ENCODE measurements at regions not wholly inside any gene's neighbourhood (a gene's known extent, or its start where the extent isn't known, plus 50 kb on each side); places are given as distances from the start of the nearest gene placed in this dataset.

- TF ChIP-seq POLR2AphosphoS5 (IDR thresholded peaks at IDR 0.05; ENCODE audit: low read depth, low read length): no peak
- no peak for TF ChIP-seq ZNF552 (CRISPR knock-in tag; IDR thresholded peaks at IDR 0.05; ENCODE audit: borderline replicate concordance)
- TF ChIP-seq USF2 (IDR thresholded peaks at IDR 0.05; ENCODE audit: low read depth, low read length): no peak
- no peak for TF ChIP-seq USF2 (CRISPR knock-in tag; IDR thresholded peaks at IDR 0.05; ENCODE audit: borderline replicate concordance)
- no peak for TF ChIP-seq ESRRA (CRISPR knock-in tag; IDR thresholded peaks at IDR 0.05; ENCODE audit: low read depth)
- no peak for TF ChIP-seq HNF4A (CRISPR knock-in tag; IDR thresholded peaks at IDR 0.05)
- TF ChIP-seq, protein P1, sequence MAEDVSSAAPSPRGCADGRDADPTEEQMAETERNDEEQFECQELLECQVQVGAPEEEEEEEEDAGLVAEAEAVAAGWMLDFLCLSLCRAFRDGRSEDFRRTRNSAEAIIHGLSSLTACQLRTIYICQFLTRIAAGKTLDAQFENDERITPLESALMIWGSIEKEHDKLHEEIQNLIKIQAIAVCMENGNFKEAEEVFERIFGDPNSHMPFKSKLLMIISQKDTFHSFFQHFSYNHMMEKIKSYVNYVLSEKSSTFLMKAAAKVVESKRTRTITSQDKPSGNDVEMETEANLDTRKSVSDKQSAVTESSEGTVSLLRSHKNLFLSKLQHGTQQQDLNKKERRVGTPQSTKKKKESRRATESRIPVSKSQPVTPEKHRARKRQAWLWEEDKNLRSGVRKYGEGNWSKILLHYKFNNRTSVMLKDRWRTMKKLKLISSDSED (CRISPR knock-in tag; IDR thresholded peaks at IDR 0.05): no peak
- no peak for TF ChIP-seq SMC3 (IDR thresholded peaks at IDR 0.05; ENCODE audit: low read length)
- TF ChIP-seq, protein P2, sequence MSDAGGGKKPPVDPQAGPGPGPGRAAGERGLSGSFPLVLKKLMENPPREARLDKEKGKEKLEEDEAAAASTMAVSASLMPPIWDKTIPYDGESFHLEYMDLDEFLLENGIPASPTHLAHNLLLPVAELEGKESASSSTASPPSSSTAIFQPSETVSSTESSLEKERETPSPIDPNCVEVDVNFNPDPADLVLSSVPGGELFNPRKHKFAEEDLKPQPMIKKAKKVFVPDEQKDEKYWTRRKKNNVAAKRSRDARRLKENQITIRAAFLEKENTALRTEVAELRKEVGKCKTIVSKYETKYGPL (CRISPR knock-in tag; IDR thresholded peaks at IDR 0.05): no peak
- no peak for TF ChIP-seq BHLHE40 (IDR thresholded peaks at IDR 0.05; ENCODE audit: low read length)
- no peak for TF ChIP-seq ZSCAN12 (CRISPR knock-in tag; IDR thresholded peaks at IDR 0.05)
- TF ChIP-seq ATF7 (IDR thresholded peaks at IDR 0.05): no peak
- no peak for TF ChIP-seq ATF7 (CRISPR knock-in tag; IDR thresholded peaks at IDR 0.05)
- no peak for TF ChIP-seq KDM2A (CRISPR knock-in tag; IDR thresholded peaks at IDR 0.05; ENCODE audit: borderline replicate concordance, low read depth)
Observed at GRCh38 chr4:19205853-19206252, 1045.9 kb upstream of the SLIT2 start.

Measured in HepG2 (cell line).